ENCODE measurements at regions not wholly inside any gene's neighbourhood (a gene's known extent, or its start where the extent isn't known, plus 50 kb on each side); places are given as distances from the start of the nearest gene placed in this dataset.
A peak's percentile ranks its signal among the peaks of the same experiment; 100 is the strongest.

GRCh38 chr3:55161231-55161630 lies 233.4 kb upstream of the LRTM1 start:
- TF ChIP-seq CTCF (IDR thresholded peaks at IDR 0.05; ENCODE audit: borderline replicate concordance) = no peak
- no peak overlapping the region for H3K4me3 ChIP-seq
- H3K36me3 ChIP-seq = no peaks in the 10 kb centered on the region
- no peaks in the 10 kb centered on the region for H3K9me3 ChIP-seq (replicated peaks)
- DNase-seq = no peak
- no peaks in the 10 kb centered on the region for H3K4me1 ChIP-seq
- no peak overlapping the region for H3K27ac ChIP-seq (replicated peaks)
- peaks cover 19% of the 10 kb centered on the region for H3K27me3 ChIP-seq (ENCODE audit: low read depth)
- intact Hi-C loops (cut with micrococcal nuclease) = loop anchor here (10.0 kb wide), 1 partner anchor 306 kb away; no protein-coding TSS in a partner anchor

- Histone ChIP-seq H3K4me1 (no peaks in the 10 kb centered on the region), H3K27ac (replicated peaks) (no peak overlapping the region), H3K36me3 (no peaks in the 10 kb centered on the region), H3K4me3 (no peak overlapping the region), H3K27me3 (ENCODE audit: low read depth) (peaks cover 28% of the 10 kb centered on the region), H3K9me3 (replicated peaks) (no peaks in the 10 kb centered on the region)
- TF ChIP-seq CTCF (IDR thresholded peaks at IDR 0.05; ENCODE audit: borderline replicate concordance) = no peak
- DNase-seq = peak; percentile 23
- intact Hi-C loops (cut with micrococcal nuclease) = loop anchor here (10.0 kb wide), 1 partner anchor 306 kb away; no protein-coding TSS in a partner anchor
Measured at GRCh38 chr3:55160241-55160983, 232.6 kb upstream of the LRTM1 start.

- no peak overlapping the region for H3K27ac ChIP-seq (replicated peaks)
- H3K9me3 ChIP-seq (replicated peaks) = no peaks in the 10 kb centered on the region
- no peaks in the 10 kb centered on the region for H3K36me3 ChIP-seq
- no peaks in the 10 kb centered on the region for H3K4me1 ChIP-seq
- no peak overlapping the region for H3K4me3 ChIP-seq
- DNase-seq = no peak
- intact Hi-C loops (cut with micrococcal nuclease) = loop anchor here (10.0 kb wide), 1 partner anchor 305 kb away; no protein-coding TSS in a partner anchor
- peaks cover 34% of the 10 kb centered on the region for H3K27me3 ChIP-seq (ENCODE audit: low read depth)
- no peak for TF ChIP-seq CTCF (IDR thresholded peaks at IDR 0.05; ENCODE audit: borderline replicate concordance)
Measured at GRCh38 chr3:55159711-55160110, 231.9 kb upstream of the LRTM1 start.

GRCh38 chr3:55159016-55159415 lies 231.2 kb upstream of the LRTM1 start:
- Histone ChIP-seq H3K27me3 (ENCODE audit: low read depth) (peaks cover 40% of the 10 kb centered on the region), H3K9me3 (replicated peaks) (no peaks in the 10 kb centered on the region), H3K4me3 (no peak overlapping the region), H3K27ac (replicated peaks) (no peak overlapping the region), H3K36me3 (no peaks in the 10 kb centered on the region), H3K4me1 (no peaks in the 10 kb centered on the region)
- intact Hi-C loops (cut with micrococcal nuclease) = no loop called here
- DNase-seq = no peak
- TF ChIP-seq CTCF (IDR thresholded peaks at IDR 0.05; ENCODE audit: borderline replicate concordance) = no peak

DNA sequence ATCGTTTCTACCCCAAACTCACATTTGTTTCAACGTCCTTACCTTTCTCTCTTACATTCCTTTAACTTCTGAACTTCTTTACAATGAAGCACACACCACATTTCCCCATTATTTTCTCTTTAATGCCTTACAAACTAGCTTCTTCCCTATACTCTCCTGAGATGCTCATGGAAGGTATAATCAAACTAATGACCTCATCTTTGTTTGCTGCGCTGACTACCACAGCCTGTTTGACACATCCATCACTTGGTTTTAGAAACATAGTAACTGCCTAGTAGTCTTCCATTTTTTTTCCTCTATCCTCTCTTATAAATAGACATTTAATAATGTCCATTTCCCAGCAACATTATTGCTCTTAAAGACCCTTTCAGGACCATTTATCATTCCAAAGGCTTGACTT lies 230.5 kb upstream of the LRTM1 start:
- Histone ChIP-seq H3K36me3 (no peaks in the 10 kb centered on the region), H3K4me1 (no peaks in the 10 kb centered on the region), H3K27me3 (ENCODE audit: low read depth) (peaks cover 47% of the 10 kb centered on the region), H3K9me3 (replicated peaks) (no peaks in the 10 kb centered on the region), H3K4me3 (no peak overlapping the region), H3K27ac (replicated peaks) (no peak overlapping the region)
- no peak for TF ChIP-seq CTCF (IDR thresholded peaks at IDR 0.05; ENCODE audit: borderline replicate concordance)
- intact Hi-C loops (cut with micrococcal nuclease) = no loop called here
- DNase-seq = no peak

Measured in left ventricle myocardium inferior (tissue), 1 donor.